ENCODE measurements at regions not wholly inside any gene's neighbourhood (a gene's known extent, or its start where the extent isn't known, plus 50 kb on each side); places are given as distances from the start of the nearest gene placed in this dataset.

- TF ChIP-seq ELF4 (IDR thresholded peaks at IDR 0.05) (no peak), L3MBTL2 (conservative IDR thresholded peaks at IDR 0.05) (no peak), HDGF (IDR thresholded peaks at IDR 0.05; ENCODE audit: borderline replicate concordance) (no peak), SP1 (IDR thresholded peaks at IDR 0.05) (no peak), FOXM1 (IDR thresholded peaks at IDR 0.05; ENCODE audit: borderline replicate concordance) (no peak), CTBP1 (IDR thresholded peaks at IDR 0.05; ENCODE audit: borderline replicate concordance) (no peak)
- TF ChIP-seq, protein P1, sequence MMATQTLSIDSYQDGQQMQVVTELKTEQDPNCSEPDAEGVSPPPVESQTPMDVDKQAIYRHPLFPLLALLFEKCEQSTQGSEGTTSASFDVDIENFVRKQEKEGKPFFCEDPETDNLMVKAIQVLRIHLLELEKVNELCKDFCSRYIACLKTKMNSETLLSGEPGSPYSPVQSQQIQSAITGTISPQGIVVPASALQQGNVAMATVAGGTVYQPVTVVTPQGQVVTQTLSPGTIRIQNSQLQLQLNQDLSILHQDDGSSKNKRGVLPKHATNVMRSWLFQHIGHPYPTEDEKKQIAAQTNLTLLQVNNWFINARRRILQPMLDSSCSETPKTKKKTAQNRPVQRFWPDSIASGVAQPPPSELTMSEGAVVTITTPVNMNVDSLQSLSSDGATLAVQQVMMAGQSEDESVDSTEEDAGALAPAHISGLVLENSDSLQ (IDR thresholded peaks at IDR 0.05), result no peak
These were observed 188.8 kb downstream of the ACKR3 start for GRCh38 chr2:236758406-236758805.

All from HEK293T (cell line).